Right lobe of liver (tissue), 6 donors: ENCODE measurements at regions not wholly inside any gene's neighbourhood (a gene's known extent, or its start where the extent isn't known, plus 50 kb on each side); places are given as distances from the start of the nearest gene placed in this dataset.

Experiments
- ATAC-seq, 4 donors: fragments of 200-7000 bp; cut with Tn5 transposase; one replicate each; pipeline ENCODE4 v1.9.1; 2020; ENCODE audit warnings: mild to moderate bottlenecking in 4 of 4, moderate library complexity in 4 of 4
- DNase-seq, 3 donors: peaks; one replicate each; pipeline ENCODE4 v3.0.0-alpha.2; 2020
- H3K27ac ChIP-seq, 3 donors: fragments of 200-600 bp; one replicate each; pipeline ENCODE4 v1.8.0; 2022
- H3K27me3 ChIP-seq, 2 donors: fragments of 200-600 bp; one replicate each; pipeline ENCODE4 v1.8.0; 2022
- H3K36me3 ChIP-seq, 4 donors: fragments of 200-600 bp; sonication (generic) in 1 of 4; one replicate each; pipeline versions ENCODE4 v1.5.1 to v1.8.0; 2017 to 2022; ENCODE audit warnings: control low read depth in 1 of 4
- H3K4me1 ChIP-seq, 4 donors: fragments of 200-600 bp; sonication (generic) in 1 of 4; one replicate each; pipeline versions ENCODE4 v1.5.1 to v1.8.0; 2017 to 2022; ENCODE audit warnings: control low read depth in 1 of 4
- H3K4me3 ChIP-seq, 3 donors: fragments of 200-600 bp; one replicate each; pipeline ENCODE4 v1.8.0; 2022
- H3K9me3 ChIP-seq, 4 donors: fragments of 200-600 bp; sonication (generic) in 1 of 4; one replicate each; pipeline versions ENCODE4 v1.5.1 to v1.8.0; 2017 to 2022; ENCODE audit warnings: control low read depth in 1 of 4
- CTCF ChIP-seq, 4 donors: fragments of 200-600 bp in 3 of 4; fragments of 450-650 bp in 1 of 4; IDR thresholded peaks; one replicate each; pipeline versions ENCODE4 v1.5.1 to v1.8.0; 2016 to 2022; ENCODE audit warnings: antibody characterized with exemption in 4 of 4, mild to moderate bottlenecking in 2 of 4
- POLR2A ChIP-seq: fragments of 450-650 bp; IDR thresholded peaks from one replicate; pipeline ENCODE4 v1.6.1; 2017; ENCODE audit warnings: antibody characterized with exemption, mild to moderate bottlenecking
- WGBS: methylation state at CpG from one replicate; pipeline ENCODE4 v1.1.6; 2018; ENCODE audit warnings: low coverage, low lambda C conversion rate; ENCODE audit not compliant: insufficient coverage; ENCODE audit errors: missing lambda C conversion rate; 5-methylcytosine and 5-hydroxymethylcytosine counted together
- intact Hi-C, 2 donors: fragments of 100-400 bp; cut with DNase I; formaldehyde crosslinking; loops; one replicate each; pipeline versions ENCODE4 v1.11.2 to v1.14.1; 2022
- donor health status: DM: no; HTN: yes; CAD: no.
- donor health status: DM: no; HTN: no; CAD: no.
- donor health status: DM: no; HTN: no; CAD: no.
- donor health status: DM: no; HTN: yes; CAD: no.
- donor health status: DM: no; HTN: yes; CAD: no.

DNA sequence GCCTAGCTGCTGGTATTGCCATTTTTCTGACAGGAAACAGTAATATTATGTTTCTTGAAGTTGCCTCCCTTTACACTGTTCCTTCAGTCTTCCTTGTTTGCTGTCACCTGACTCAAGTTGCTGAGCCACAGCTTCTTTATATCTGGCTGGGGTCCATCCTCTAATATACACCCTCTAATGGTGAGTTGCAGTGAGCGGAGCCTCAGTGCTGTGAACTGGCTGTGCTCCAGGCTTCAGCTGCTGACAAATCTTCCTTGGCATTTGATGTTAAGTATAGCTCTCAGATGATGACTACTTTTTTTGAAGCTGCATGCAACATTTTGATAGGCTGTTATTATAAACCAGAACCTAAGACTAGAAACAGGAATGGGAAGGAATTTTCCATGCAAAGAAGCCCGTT lies 366.7 kb downstream of the NUP35 start:
- DNase-seq (no peak), ATAC-seq (no peak)
- no peak for TF ChIP-seq POLR2A
- Histone ChIP-seq H3K4me3 (no peak overlapping the region), H3K9me3 (no peaks in the 10 kb centered on the region), H3K36me3 (no peaks in the 10 kb centered on the region), H3K27me3 (no peaks in the 10 kb centered on the region), H3K27ac (no peak overlapping the region), H3K4me1 (no peaks in the 10 kb centered on the region)
- intact Hi-C loops = no loop called here
- 34% methylated on average over 2 of the region's 2 CpGs for WGBS

DNA sequence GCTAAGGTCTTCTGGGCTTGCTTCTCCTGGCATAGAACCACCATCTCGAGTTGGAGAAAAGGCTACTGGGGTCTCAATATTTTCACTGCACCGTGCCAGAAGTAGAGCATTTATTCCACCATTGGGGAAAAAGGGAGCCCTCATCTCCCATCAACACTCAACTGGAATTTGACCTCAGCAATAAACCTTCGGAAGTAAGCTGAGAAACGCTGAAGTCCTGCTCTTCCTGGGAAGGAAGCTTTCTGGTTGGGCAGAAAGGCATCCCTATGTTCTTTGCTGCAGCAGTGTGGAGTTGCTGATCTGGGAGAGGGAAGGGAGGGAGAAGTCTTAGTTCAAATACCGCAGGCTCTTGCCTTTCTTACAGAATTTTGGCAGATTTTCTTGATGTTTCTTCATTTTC lies 368.8 kb downstream of the NUP35 start:
- intact Hi-C loops = no loop called here
- Histone ChIP-seq H3K9me3 (no peaks in the 10 kb centered on the region), H3K27ac (no peak overlapping the region), H3K4me3 (no peak overlapping the region), H3K27me3 (no peaks in the 10 kb centered on the region), H3K36me3 (no peaks in the 10 kb centered on the region), H3K4me1 (no peaks in the 10 kb centered on the region)
- no peak for DNase-seq
- no peak for ATAC-seq
- TF ChIP-seq CTCF (IDR thresholded peaks at IDR 0.05) (no peak), POLR2A (no peak)
- WGBS = 30% methylated on average over 4 of the region's 5 CpGs

GRCh38 chr2:183495079-183495478 lies 370.8 kb downstream of the NUP35 start:
- Histone ChIP-seq H3K27me3 (no peaks in the 10 kb centered on the region), H3K36me3 (no peaks in the 10 kb centered on the region), H3K9me3 (no peaks in the 10 kb centered on the region), H3K27ac (no peak overlapping the region), H3K4me1 (no peaks in the 10 kb centered on the region), H3K4me3 (no peak overlapping the region)
- WGBS = 52% methylated on average over 2 of the region's 2 CpGs
- DNase-seq (no peak), ATAC-seq (no peak)
- no peak for TF ChIP-seq CTCF (IDR thresholded peaks at IDR 0.05)
- intact Hi-C loops = no loop called here

DNA sequence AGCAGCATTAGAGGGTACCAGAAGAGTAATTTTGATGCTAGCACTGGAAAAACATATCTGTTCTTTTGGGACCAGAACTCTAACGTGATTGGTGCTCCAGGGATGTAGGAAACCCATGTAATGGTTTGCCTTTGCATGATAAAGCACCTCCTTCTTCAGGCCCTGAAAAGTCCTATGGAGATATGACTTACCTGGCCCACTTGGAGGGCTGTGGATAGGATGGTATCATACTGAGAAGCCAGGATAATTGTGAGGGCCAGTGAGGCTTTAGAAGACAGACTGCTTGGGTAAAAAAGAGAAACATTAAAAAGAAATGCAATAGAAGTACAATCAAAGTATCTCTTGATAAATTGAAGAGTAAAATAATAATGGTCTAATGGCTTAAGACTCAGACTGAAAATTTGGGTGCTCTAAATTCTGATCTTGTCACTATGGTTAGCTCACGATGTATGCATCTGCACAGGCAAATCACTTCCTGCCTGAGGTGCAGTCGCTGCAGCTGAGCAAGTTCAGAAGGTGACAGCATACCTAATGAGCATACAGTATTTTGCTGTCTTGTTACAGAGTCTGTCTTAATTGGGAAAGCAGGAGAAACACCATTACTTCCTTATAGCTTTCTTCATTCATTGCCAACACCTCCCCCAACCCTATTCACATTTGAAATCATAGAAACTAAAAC lies 371.5 kb downstream of the NUP35 start:
- Histone ChIP-seq H3K4me3 (no peak overlapping the region), H3K9me3 (no peaks in the 10 kb centered on the region), H3K27me3 (no peaks in the 10 kb centered on the region), H3K36me3 (no peaks in the 10 kb centered on the region), H3K27ac (no peak overlapping the region), H3K4me1 (no peaks in the 10 kb centered on the region)
- ATAC-seq = no peak
- DNase-seq = no peak
- TF ChIP-seq POLR2A = no peak
- no peak for TF ChIP-seq CTCF (IDR thresholded peaks at IDR 0.05)
- intact Hi-C loops = no loop called here
- 10% methylated on average over 3 of the region's 3 CpGs for WGBS

GRCh38 chr2:183497861-183498260 lies 373.6 kb downstream of the NUP35 start:
- no peak for DNase-seq
- H3K27me3 ChIP-seq = no peaks in the 10 kb centered on the region
- no peaks in the 10 kb centered on the region for H3K9me3 ChIP-seq
- intact Hi-C loops = no loop called here
- 50% methylated on average over 1 of the region's 1 CpG for WGBS
- ATAC-seq = no peak
- H3K36me3 ChIP-seq = no peaks in the 10 kb centered on the region
- TF ChIP-seq CTCF (IDR thresholded peaks at IDR 0.05) (no peak), POLR2A (no peak)
- H3K4me1 ChIP-seq = no peaks in the 10 kb centered on the region
- H3K4me3 ChIP-seq = no peak overlapping the region
- H3K27ac ChIP-seq = no peak overlapping the region
